K562 (cell line): ENCODE measurements at regions not wholly inside any gene's neighbourhood (a gene's known extent, or its start where the extent isn't known, plus 50 kb on each side); places are given as distances from the start of the nearest gene placed in this dataset.

Experiments used
- ARID2 ChIP-seq: fragments of 450-650 bp; IDR thresholded peaks from 2 replicates; pipeline ENCODE4 v1.6.1; 2017; ENCODE audit warnings: antibody characterized with exemption, mild to moderate bottlenecking
- ASH1L ChIP-seq: fragments of 450-650 bp; IDR thresholded peaks from 2 replicates; pipeline ENCODE4 v1.6.1; 2018; ENCODE audit warnings: borderline replicate concordance, mild to moderate bottlenecking, low read depth; ENCODE audit not compliant: partially characterized antibody
- CEBPB ChIP-seq: fragments of 450-650 bp; IDR thresholded peaks from 2 replicates; pipeline ENCODE4 v1.6.1; 2016; ENCODE audit warnings: missing genetic modification characterization, missing compliant biosample characterization
- DPF2 ChIP-seq: fragments of 450-650 bp; IDR thresholded peaks from 2 replicates; pipeline ENCODE4 v1.6.1; 2016
- POLR2AphosphoS5 ChIP-seq: IDR thresholded peaks from 2 replicates; pipeline ENCODE4 v1.6.1; 2011; ENCODE audit warnings: mild to moderate bottlenecking, low read depth, low read length, moderate library complexity; ENCODE audit not compliant: control insufficient read depth, insufficient read depth
- POLR3A ChIP-seq: IDR thresholded peaks from 2 replicates; pipeline ENCODE4 v1.6.1; 2011; ENCODE audit warnings: borderline replicate concordance, mild to moderate bottlenecking, moderate library complexity; ENCODE audit not compliant: insufficient read length, insufficient read depth; ENCODE audit errors: extremely low read depth
- RFX5 ChIP-seq: IDR thresholded peaks from 2 replicates; pipeline ENCODE4 v1.6.1; 2011; ENCODE audit warnings: low read depth, mild to moderate bottlenecking, improper control_type of control experiment, low read length
- STAT5B ChIP-seq: fragments of 250-450 bp; sonication (Bioruptor Pico); IDR thresholded peaks from 2 replicates; pipeline ENCODE4 v1.8.0; 2021; ENCODE audit warnings: mild to moderate bottlenecking, inconsistent platforms
- YY1 ChIP-seq, 3 experiments: IDR thresholded peaks; 2 replicates each; pipeline ENCODE4 v1.6.1; 2011; ENCODE audit warnings: low read length in 2 of 3, mild to moderate bottlenecking in 2 of 3, moderate library complexity in 2 of 3, borderline replicate concordance in 1 of 3, control low read depth in 1 of 3, low read depth in 1 of 3; ENCODE audit not compliant: insufficient read depth in 3 of 3, insufficient replicate concordance in 2 of 3, control insufficient read depth in 1 of 3, insufficient read length in 1 of 3; ENCODE audit errors: extremely low read depth in 1 of 3
- ZNF12 ChIP-seq: sonication (generic); formaldehyde crosslinking; IDR thresholded peaks from 2 replicates; pipeline ENCODE4 v1.4.0; 2020; ENCODE audit warnings: mild to moderate bottlenecking, missing genetic modification reagents
- ZNF354B ChIP-seq: fragments of 250-450 bp; sonication (Bioruptor Pico); IDR thresholded peaks from 2 replicates; pipeline ENCODE4 v1.4.0; 2020
- ZNF561 ChIP-seq: fragments of 450-650 bp; formaldehyde crosslinking; conservative IDR thresholded peaks from 2 replicates; pipeline ENCODE4 v1.4.0; 2020; ENCODE audit warnings: mild to moderate bottlenecking, moderate library complexity
- TF ChIP-seq, protein P1 (sequence below), 3 experiments: IDR thresholded peaks in 2 of 3; conservative IDR thresholded peaks in 1 of 3; 2 replicates each; pipeline ENCODE4 v1.5.1; 2011 to 2012; ENCODE audit warnings: low read length in 3 of 3, mild to moderate bottlenecking in 3 of 3, control low read depth in 2 of 3, improper control_type of control experiment in 1 of 3, inconsistent platforms in 1 of 3, low read depth in 1 of 3, mixed read lengths in 1 of 3, moderate library complexity in 1 of 3; ENCODE audit not compliant: insufficient read depth in 2 of 3

DNA sequence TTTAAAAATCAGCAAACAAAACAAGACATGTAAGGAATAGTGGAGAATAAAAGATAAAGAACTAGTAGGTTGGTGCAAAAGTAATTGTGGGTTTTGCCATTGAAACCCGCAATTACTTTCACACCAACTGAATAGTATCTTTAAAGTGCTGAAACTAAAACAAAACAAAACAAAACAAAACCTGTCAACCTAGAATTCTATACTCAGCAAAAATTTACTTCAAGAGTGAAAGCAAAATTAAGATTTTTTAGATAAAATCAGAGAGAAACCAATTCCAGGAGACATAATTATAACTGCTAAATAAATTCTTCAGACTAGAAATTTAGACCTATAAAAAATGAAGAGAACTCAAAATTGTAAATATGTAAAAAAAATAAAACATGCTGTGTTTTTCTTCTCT, 114.0 kb upstream of the TSPAN2 start:
- TF ChIP-seq POLR3A = no peak
- TF ChIP-seq YY1 (IDR thresholded peaks at IDR 0.05; ENCODE audit: borderline replicate concordance in 1 of 3, control insufficient read depth in 1 of 3, extremely low read depth in 1 of 3, insufficient read depth in 3 of 3, insufficient read length in 1 of 3, insufficient replicate concordance in 2 of 3, low read depth in 1 of 3, low read length in 2 of 3) = no peak
- TF ChIP-seq STAT5B (CRISPR knock-in tag) = no peak
- TF ChIP-seq DPF2 = no peak
- no peak for TF ChIP-seq ARID2
- TF ChIP-seq POLR2AphosphoS5 = no peak
- TF ChIP-seq, protein P1, sequence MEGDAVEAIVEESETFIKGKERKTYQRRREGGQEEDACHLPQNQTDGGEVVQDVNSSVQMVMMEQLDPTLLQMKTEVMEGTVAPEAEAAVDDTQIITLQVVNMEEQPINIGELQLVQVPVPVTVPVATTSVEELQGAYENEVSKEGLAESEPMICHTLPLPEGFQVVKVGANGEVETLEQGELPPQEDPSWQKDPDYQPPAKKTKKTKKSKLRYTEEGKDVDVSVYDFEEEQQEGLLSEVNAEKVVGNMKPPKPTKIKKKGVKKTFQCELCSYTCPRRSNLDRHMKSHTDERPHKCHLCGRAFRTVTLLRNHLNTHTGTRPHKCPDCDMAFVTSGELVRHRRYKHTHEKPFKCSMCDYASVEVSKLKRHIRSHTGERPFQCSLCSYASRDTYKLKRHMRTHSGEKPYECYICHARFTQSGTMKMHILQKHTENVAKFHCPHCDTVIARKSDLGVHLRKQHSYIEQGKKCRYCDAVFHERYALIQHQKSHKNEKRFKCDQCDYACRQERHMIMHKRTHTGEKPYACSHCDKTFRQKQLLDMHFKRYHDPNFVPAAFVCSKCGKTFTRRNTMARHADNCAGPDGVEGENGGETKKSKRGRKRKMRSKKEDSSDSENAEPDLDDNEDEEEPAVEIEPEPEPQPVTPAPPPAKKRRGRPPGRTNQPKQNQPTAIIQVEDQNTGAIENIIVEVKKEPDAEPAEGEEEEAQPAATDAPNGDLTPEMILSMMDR (IDR thresholded peaks at IDR 0.05 in 2 of 3, conservative IDR thresholded peaks at IDR 0.05 in 1 of 3; ENCODE audit: insufficient read depth in 2 of 3, low read depth in 1 of 3, low read length in 3 of 3) = no peak
- no peak for TF ChIP-seq ZNF561 (CRISPR knock-in tag)
- TF ChIP-seq CEBPB (tag) = no peak
- TF ChIP-seq RFX5 = no peak
- TF ChIP-seq ZNF12 (CRISPR knock-in tag) = no peak
- no peak for TF ChIP-seq ASH1L
- TF ChIP-seq ZNF354B (CRISPR knock-in tag) = no peak
